Loucy (cell line): ENCODE measurements at regions not wholly inside any gene's neighbourhood (a gene's known extent, or its start where the extent isn't known, plus 50 kb on each side); places are given as distances from the start of the nearest gene placed in this dataset.

ENCODE experiments used
- H2AFZ ChIP-seq: fragments of 200-600 bp; sonication (generic); 2 replicates; pipeline ENCODE4 v1.6.0; 2016; ENCODE audit warnings: antibody characterized with exemption, mild to moderate bottlenecking, low read length, moderate library complexity
- H3F3A ChIP-seq: fragments of 200-600 bp; 2 replicates; pipeline ENCODE4 v1.6.0; 2016; ENCODE audit warnings: antibody characterized with exemption, low read depth, mild to moderate bottlenecking
- H3K27me3 ChIP-seq: fragments of 200-600 bp; sonication (generic); 2 replicates; pipeline ENCODE4 v1.6.1; 2014; ENCODE audit warnings: low read length, mild to moderate bottlenecking; ENCODE audit not compliant: insufficient read depth, poor library complexity, severe bottlenecking
- H3K36me3 ChIP-seq: fragments of 200-600 bp; sonication (generic); 2 replicates; pipeline ENCODE4 v1.6.1; 2016; ENCODE audit warnings: low read length; ENCODE audit not compliant: insufficient read depth
- H3K4me1 ChIP-seq: fragments of 200-600 bp; sonication (generic); 2 replicates; pipeline ENCODE4 v1.5.1; 2014; ENCODE audit warnings: low read length, mild to moderate bottlenecking; ENCODE audit not compliant: insufficient read depth, poor library complexity, severe bottlenecking
- H3K4me2 ChIP-seq: fragments of 200-600 bp; sonication (generic); 2 replicates; pipeline ENCODE4 v1.6.0; 2014; ENCODE audit warnings: antibody characterized with exemption, low read length, low read depth, mild to moderate bottlenecking; ENCODE audit not compliant: poor library complexity, severe bottlenecking
- H3K4me3 ChIP-seq: fragments of 200-600 bp; sonication (generic); 2 replicates; pipeline ENCODE4 v1.5.1; 2014; ENCODE audit warnings: low read length, mild to moderate bottlenecking, mixed read lengths; ENCODE audit not compliant: poor library complexity, severe bottlenecking
- H3K79me2 ChIP-seq: fragments of 200-600 bp; sonication (generic); 2 replicates; pipeline ENCODE4 v1.6.1; 2014; ENCODE audit warnings: low read length; ENCODE audit not compliant: insufficient read depth
- H3K9ac ChIP-seq: fragments of 200-600 bp; sonication (generic); 2 replicates; pipeline ENCODE4 v1.6.0; 2014; ENCODE audit warnings: mild to moderate bottlenecking, low read depth, low read length, moderate library complexity; ENCODE audit not compliant: poor library complexity, severe bottlenecking
- H3K9me2 ChIP-seq: fragments of 200-600 bp; sonication (generic); replicated peaks from 2 replicates; pipeline ENCODE4 v1.6.1; 2016; ENCODE audit warnings: low read depth, low read length, mixed read lengths
- H3K9me3 ChIP-seq: fragments of 200-600 bp; sonication (generic); 2 replicates; pipeline ENCODE4 v1.6.1; 2014; ENCODE audit warnings: mild to moderate bottlenecking, antibody characterized with exemption, low read length, low read depth; ENCODE audit not compliant: insufficient read depth
- H4K20me1 ChIP-seq: fragments of 200-600 bp; sonication (generic); 2 replicates; pipeline ENCODE4 v1.6.0; 2014; ENCODE audit warnings: antibody characterized with exemption, low read length, mild to moderate bottlenecking; ENCODE audit not compliant: insufficient read depth, poor library complexity, severe bottlenecking
- EZH2phosphoT487 ChIP-seq: fragments of 200-600 bp; IDR thresholded peaks from 2 replicates; pipeline ENCODE4 v1.6.1; 2018; ENCODE audit warnings: antibody characterized with exemption, mild to moderate bottlenecking, moderate library complexity, borderline replicate concordance
- TF ChIP-seq, protein P1 (sequence below): fragments of 200-600 bp; sonication (generic); conservative IDR thresholded peaks from 2 replicates; pipeline ENCODE4 v1.5.1; 2014; ENCODE audit warnings: mild to moderate bottlenecking, antibody characterized with exemption, low read length

DNA sequence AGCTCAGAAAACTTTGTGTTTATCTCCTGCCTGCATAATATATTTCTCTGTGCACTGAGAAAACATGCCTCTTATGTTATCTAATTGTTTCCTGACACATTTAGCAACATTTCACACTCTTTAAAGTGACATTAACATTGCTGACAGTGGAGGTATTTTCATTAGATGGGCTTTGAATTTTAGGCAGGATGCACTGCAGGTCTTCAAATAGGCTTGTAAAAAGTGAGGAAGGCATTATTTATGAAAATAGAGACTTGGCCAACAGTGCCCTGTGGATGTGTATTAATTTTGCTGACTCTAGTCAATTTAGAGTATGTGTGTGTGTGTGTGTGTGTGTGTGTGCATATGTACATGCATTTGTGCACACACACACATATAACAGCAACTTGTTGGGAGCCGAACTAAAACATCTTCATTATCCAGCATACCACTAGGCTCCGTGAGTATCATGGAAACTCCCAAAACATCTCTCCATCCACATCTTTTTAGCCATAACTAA is 429.5 kb upstream of the WWC1 start:
- H4K20me1 ChIP-seq = no peaks in the 10 kb centered on the region
- no peak overlapping the region for H3K9ac ChIP-seq
- H3K4me2 ChIP-seq = no peak overlapping the region
- no peaks in the 10 kb centered on the region for H3F3A ChIP-seq
- H3K4me3 ChIP-seq = no peak overlapping the region
- H2AFZ ChIP-seq = no peak overlapping the region
- no peaks in the 10 kb centered on the region for H3K36me3 ChIP-seq
- no peaks in the 10 kb centered on the region for H3K79me2 ChIP-seq
- no peaks in the 10 kb centered on the region for H3K9me2 ChIP-seq
- no peaks in the 10 kb centered on the region for H3K9me3 ChIP-seq
- TF ChIP-seq EZH2phosphoT487 = no peak
- TF ChIP-seq, protein P1, sequence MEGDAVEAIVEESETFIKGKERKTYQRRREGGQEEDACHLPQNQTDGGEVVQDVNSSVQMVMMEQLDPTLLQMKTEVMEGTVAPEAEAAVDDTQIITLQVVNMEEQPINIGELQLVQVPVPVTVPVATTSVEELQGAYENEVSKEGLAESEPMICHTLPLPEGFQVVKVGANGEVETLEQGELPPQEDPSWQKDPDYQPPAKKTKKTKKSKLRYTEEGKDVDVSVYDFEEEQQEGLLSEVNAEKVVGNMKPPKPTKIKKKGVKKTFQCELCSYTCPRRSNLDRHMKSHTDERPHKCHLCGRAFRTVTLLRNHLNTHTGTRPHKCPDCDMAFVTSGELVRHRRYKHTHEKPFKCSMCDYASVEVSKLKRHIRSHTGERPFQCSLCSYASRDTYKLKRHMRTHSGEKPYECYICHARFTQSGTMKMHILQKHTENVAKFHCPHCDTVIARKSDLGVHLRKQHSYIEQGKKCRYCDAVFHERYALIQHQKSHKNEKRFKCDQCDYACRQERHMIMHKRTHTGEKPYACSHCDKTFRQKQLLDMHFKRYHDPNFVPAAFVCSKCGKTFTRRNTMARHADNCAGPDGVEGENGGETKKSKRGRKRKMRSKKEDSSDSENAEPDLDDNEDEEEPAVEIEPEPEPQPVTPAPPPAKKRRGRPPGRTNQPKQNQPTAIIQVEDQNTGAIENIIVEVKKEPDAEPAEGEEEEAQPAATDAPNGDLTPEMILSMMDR = no peak
- no peaks in the 10 kb centered on the region for H3K4me1 ChIP-seq
- H3K27me3 ChIP-seq = no peaks in the 10 kb centered on the region

DNA sequence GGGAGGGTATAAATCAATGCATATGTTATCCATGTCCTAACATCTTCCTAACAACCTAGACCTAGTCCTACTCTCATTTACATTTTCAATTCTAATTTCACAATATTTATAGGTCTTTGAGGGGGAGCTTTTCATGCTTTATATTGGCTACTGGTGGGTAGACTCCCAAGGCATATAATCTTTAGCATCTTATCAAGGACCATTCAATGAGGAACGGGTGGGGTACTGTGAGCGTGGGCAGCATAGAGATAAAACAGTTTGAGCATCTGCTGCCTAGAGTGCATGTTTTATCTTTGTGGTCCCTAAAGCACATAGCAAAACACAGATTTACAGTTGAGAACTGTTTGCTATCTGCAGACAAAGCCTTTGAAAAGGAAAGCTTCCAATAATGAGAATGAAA is 427.6 kb upstream of the WWC1 start:
- H3K4me3 ChIP-seq = no peak overlapping the region
- H3K9ac ChIP-seq = no peak overlapping the region
- no peaks in the 10 kb centered on the region for H3K9me2 ChIP-seq
- no peaks in the 10 kb centered on the region for H3F3A ChIP-seq
- no peaks in the 10 kb centered on the region for H3K79me2 ChIP-seq
- no peak overlapping the region for H2AFZ ChIP-seq
- no peak for TF ChIP-seq EZH2phosphoT487
- no peaks in the 10 kb centered on the region for H3K4me1 ChIP-seq
- H3K27me3 ChIP-seq = no peaks in the 10 kb centered on the region
- no peaks in the 10 kb centered on the region for H4K20me1 ChIP-seq
- no peak overlapping the region for H3K4me2 ChIP-seq
- H3K9me3 ChIP-seq = no peaks in the 10 kb centered on the region
- no peaks in the 10 kb centered on the region for H3K36me3 ChIP-seq

DNA sequence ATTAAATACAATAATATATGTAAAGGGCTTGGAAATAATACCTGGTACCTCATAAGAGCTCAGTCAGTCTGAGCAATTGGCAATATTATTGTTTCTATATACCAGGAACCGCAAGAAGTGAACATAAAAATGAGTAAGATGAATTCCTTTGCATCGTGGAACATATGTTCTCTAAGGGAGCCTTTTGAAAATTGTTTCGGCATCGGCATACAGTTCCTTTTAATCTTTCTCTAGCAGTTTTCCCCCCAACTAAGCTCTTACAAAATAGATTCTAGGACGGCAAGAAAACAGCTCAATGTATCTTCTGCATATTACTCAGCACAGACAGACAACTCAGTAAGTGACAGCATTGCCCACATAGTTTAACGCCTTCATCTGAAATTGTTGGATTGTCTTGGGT is 426.6 kb upstream of the WWC1 start:
- TF ChIP-seq, protein P1 = no peak
- no peak for TF ChIP-seq EZH2phosphoT487
- no peak overlapping the region for H3K4me3 ChIP-seq
- no peaks in the 10 kb centered on the region for H3K4me1 ChIP-seq
- H3K4me2 ChIP-seq = no peak overlapping the region
- no peaks in the 10 kb centered on the region for H3K79me2 ChIP-seq
- no peak overlapping the region for H3K9ac ChIP-seq
- H3K36me3 ChIP-seq = no peaks in the 10 kb centered on the region
- no peaks in the 10 kb centered on the region for H3F3A ChIP-seq
- H3K9me3 ChIP-seq = no peaks in the 10 kb centered on the region
- no peaks in the 10 kb centered on the region for H4K20me1 ChIP-seq
- H2AFZ ChIP-seq = no peak overlapping the region
- no peaks in the 10 kb centered on the region for H3K9me2 ChIP-seq
- H3K27me3 ChIP-seq = no peaks in the 10 kb centered on the region

DNA sequence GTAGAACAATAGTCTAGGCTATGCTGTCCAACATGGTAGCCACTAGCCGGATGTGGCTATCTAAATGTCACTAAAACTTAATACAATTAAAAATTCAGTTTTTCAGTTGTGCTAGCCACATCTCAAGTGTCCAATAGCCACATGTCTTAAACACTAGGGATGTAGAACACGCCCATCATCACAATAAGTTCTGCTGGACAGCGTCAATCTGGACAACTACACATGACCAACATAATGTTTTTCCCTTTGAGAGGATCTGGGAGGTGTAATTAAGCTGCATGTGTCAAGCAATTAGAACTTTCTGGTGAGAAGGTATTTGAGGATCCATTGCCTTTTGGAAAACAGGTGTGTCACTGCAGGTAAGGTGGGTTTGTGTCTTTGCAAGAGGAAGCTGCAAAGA is 424.6 kb upstream of the WWC1 start:
- Histone ChIP-seq H3K36me3 (no peaks in the 10 kb centered on the region), H3F3A (no peaks in the 10 kb centered on the region), H3K27me3 (no peaks in the 10 kb centered on the region), H3K4me2 (no peak overlapping the region), H3K4me3 (no peak overlapping the region), H3K4me1 (no peaks in the 10 kb centered on the region), H2AFZ (no peak overlapping the region), H3K9ac (no peak overlapping the region), H4K20me1 (no peaks in the 10 kb centered on the region), H3K9me2 (no peaks in the 10 kb centered on the region), H3K79me2 (no peaks in the 10 kb centered on the region), H3K9me3 (no peaks in the 10 kb centered on the region)
- no peak for TF ChIP-seq EZH2phosphoT487
- TF ChIP-seq, protein P1 = no peak
